HG03442 (cell line): ENCODE measurements at regions not wholly inside any gene's neighbourhood (a gene's known extent, or its start where the extent isn't known, plus 50 kb on each side); places are given as distances from the start of the nearest gene placed in this dataset.

Experiments
- ATAC-seq: cut with Tn5 transposase; IDR thresholded peaks from one replicate; pipeline ENCODE4 v1.9.1; 2021; ENCODE audit warnings: mild to moderate bottlenecking, moderate library complexity; ENCODE audit not compliant: unreplicated experiment

DNA sequence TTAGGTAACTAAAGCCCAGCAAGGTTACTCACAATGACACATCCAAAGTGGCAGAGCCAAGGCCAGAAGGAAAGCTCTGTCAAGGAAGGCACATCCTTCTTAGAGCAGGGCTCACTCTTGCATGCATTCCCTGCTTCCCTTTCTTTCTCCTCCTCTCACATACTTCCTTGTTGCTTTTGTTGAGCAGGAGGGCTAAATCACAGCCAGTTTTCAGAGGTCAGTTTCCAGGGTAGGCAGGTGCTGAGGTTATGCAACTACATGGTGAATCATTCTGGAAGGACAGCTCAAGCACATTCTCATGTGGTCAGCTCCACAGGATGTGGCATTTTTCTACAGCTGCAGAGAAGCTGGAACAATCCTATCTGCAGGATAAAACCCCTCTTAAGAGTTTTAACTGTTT, 275.6 kb downstream of the ZNF621 start:
- ATAC-seq: no peak

DNA sequence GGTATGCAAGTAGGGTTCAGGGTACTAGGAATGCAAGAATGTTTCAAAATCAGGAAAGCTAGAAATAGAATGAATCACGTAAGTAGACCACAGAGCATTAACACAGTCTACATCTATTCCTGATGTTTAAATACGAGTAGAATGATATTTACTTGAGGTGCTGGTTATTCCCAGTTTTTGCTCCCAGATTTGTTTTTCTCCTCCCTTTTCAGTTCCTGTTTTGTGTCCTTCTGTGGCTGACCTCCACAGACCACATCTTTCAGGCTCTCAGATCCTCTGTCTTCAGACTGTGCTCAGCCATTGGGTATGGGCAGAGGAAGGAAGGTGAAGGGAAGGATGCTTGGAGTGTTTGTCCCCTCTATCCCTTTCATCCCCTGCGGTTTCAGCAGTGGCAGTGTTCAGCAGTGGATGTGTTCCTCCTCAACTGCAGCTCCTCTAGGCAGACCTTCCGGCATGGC, 276.6 kb downstream of the ZNF621 start:
- ATAC-seq: no peak

DNA sequence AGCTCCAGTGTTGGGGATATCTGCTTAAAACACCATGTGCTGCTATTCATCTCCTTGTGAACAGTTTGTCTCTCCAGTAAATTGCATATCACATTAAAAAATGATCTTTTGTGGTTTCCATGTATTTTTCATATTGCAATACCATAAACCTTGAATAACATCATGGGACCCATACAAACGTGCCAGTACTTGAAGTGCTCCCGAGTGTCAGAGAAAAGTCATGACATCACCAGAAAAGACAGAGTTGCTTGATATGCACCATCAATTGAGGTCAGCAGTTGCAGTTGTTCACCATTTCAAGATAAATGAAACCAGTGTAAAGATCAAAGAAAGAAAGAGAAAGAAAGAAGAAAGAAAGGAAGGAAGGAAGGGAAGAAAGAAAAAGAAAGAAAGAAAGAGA, 278.6 kb downstream of the ZNF621 start:
- ATAC-seq: no peak

DNA sequence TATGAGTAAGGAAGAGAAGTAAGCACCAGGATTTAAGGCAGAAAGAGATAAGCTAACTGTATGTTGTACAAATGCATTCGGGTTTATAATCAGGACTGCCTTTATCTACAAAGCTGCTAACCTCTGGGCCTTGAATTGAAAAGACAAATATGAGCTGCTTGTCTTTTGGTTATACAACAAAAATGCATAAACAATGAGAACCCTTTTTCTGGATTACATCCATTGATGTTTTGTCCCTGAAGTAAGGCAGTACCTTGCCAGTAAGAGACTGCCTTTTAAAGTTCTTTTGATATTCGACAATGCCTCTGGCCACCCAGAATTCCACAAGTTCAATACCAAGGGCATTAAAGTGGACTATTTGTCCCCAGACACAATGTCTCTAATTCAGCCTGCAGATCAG, 280.7 kb downstream of the ZNF621 start:
- ATAC-seq: no peak

DNA sequence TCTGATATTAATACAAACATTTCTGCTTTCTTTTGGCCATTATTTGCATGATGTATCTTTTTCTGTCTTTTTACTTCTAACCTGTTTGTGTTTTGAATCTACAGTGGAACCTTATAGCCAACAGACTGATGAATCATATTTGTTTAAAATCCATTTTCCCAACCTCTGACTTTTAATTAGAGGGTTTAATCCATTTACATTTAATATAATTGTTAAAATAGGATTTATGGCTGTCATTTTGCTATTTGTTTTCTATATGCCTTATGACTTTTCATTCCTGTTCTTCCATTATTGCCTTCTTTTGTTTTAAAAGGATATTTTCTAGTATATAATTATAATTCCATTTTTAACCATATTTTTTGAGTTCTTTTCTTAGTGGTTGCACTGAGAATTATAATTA, 286.1 kb downstream of the ZNF621 start:
- no peak for ATAC-seq

DNA sequence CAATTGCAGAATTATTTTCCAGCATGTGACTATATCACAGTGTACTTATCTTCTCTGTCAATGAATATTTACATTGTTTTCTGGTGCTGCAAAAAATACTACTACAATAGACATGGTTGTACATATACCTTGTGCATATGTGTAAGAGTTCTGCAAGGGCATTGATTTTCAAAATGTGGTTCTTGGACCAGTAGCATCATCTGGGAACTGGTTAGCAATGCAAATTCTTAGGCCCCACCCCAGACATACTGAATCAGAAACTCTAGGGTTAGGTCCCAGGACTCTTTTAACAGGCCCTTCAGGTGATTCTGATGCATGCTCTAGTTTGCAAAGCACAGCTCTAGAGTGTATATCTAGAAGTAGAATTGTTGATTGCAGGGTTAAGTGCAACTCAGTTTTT, 292.3 kb downstream of the ZNF621 start:
- ATAC-seq: no peak

DNA sequence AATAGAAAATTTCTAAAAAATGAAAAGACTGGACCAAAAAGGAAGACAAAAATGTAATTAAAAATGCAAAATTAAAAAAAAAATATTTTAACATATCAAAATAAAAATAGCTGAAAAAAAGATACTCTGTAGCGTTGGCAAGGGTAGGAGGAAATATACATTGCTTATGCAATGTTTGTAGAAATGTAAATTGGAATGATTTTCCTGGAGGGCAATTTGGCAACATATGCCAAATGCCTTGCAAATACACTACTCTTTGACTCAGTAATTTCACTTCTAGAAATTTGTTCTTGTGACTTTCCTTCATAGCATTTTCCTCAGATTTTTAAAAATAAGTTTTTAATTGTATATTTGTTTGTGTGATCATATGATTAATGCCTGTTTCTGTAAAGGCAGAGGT, 296.6 kb downstream of the ZNF621 start:
- ATAC-seq: no peak

DNA sequence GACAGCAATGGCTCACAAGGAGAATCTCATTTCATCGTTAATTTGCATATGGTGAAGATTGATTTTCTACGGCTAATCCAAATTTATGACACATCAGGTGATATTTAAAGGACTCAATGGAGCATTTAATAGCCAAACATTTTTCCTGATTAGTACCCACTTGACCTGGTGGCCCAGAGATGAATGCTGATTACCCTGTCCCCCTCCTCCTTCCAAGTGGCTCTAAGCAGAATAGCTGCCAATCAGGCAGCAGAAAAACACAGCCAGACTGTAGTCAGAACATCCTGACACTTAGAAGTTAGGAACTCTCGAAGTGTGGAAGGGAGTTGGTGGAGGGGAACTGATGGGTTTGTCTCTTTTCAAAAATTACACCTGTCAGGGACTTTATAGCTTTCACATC, 302.5 kb downstream of the ZNF621 start:
- ATAC-seq: no peak

DNA sequence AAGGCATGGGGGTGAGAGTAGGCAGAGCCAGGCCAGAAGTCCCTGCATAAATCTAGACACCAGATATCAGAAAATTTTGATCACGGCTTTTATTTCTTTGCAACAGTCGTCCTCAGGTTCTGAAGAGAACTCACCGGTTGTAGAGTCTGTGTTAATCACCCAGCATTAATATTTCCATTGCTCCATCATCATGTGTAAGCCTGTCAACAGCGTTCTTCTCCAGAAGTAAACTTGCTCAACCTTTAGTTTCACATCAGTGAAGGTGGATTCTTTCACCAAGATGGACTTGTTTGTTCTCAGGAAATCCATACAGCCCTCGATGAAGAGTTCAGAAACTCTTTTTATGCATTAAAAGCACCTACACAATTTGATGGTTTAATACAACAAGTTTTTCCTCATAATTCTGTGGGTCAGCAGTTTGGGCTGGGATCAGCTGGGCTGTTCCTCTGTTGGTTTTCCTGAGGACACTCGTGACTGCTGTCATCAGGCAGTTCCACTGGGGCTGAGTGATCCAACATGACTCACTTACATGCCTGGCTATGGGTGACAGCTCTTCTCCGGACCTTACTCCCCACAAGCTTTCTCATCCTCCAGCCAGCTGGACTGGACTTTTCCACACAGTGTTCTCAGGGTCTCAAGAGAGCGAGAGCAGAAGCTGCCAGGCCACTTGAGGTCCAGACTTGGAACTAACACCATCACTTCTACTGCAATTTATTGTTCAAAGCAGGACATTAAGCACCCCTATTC, 303.4 kb downstream of the ZNF621 start:
- no peak for ATAC-seq

DNA sequence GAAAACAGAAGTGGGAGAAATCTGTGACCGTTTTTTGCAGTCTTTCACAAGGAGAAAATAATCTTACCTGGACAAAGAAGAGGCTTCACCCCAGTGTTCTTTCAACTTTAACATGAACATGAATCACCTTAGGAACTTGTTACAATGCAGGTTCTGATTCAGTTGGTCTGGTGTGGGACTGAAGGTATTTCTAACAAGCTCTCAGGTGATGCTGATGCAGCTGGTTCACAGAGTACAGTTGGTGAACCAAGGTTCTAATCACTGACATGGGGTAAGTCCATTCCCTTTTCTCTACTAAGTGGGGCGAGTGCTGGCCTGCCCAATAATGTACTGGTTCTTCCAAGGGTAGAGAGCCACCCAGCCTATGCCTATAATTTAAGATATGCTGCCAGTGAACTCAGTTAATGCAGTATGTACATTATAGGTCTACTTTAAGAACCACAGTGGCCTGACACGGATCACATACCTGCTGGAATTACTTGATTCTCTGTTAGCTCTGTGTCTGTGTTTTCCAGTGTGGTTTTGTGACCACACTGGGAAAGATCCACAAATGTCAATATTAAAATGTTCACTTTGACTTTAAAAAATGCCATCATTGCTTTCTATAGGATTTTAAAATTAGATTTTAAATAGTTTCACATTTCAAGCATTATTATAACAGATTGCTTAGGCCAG, 304.1 kb downstream of the ZNF621 start:
- no peak for ATAC-seq

DNA sequence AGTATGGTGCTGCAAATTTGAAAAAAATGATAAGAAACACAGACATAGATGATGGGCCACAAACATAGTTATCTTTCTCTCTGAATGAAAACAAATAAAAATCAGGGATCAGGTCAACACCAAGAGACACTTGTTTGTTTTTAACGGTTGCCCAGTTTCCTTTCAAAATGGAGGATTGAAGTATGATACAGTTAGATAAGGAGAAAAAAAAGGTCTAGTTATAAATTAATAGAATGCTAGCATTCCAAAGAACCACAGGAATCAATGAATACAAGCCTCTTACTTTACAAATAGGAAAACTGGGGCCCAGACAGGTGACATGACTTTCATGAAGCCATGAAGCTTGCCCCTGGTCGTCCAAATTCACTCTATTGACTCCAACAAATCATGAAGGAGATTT, 305.1 kb downstream of the ZNF621 start:
- no peak for ATAC-seq

DNA sequence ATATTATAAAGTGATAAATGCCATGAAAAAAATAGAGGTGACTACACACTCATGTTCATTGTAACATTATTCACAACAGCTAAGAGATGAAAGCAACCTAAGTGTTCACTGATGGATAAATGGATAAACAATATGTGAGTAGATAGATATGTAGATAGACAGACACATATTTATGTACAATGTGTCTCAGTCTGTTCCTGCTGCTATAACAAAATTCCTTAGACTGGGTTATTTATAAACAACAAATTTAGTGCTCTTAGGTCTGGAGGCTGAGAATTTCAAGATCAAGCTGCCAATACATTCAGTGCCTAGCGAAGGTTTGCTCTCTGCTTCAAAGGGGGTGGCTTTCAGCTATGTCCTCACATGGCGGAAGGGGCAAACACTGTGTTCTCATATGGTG, 312.5 kb downstream of the ZNF621 start:
- no peak for ATAC-seq

DNA sequence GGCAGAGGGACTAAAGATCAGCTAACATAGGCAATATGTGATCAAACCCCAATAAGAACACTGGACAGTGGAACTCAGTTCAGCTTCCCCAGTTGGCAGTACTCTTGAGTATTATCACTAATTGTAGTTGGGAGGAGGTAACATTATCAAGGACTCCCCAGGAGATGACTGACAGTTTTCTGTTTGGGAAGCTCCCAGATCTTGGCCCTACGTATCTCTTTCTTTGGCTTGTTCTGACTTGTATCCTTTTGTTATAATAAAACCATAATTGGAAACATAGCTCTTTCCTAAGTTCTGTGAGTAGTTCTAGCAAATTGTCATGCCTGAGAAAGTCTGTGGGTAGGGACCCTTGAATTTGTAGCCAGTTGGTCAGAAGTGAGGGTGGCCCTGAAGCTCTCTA, 316.4 kb downstream of the ZNF621 start:
- ATAC-seq: no peak

DNA sequence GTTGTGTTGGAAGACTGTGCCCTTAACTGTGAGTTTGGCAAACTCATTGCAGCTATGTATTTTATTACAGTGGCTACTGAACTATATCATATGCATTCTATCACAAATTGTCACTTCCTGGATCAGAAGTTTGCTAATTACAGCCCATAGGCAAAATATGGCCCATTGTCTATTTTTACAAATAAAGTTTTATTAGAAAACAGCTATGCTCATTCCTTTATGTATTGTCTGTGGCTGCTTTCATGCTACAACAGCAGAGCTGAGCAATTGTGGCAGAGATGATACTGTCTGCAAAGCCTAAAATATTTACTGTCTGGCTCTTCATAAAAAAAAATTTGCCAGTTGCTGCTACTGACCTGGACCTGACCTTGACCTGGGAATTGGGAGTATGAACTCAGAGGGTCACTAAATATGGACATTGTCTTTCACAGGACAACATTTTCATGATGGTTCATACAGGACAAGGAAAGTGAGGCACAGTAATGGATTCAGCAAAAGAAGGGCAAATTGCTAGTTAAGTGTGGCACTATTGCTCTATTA, 316.9 kb downstream of the ZNF621 start:
- ATAC-seq: no peak

DNA sequence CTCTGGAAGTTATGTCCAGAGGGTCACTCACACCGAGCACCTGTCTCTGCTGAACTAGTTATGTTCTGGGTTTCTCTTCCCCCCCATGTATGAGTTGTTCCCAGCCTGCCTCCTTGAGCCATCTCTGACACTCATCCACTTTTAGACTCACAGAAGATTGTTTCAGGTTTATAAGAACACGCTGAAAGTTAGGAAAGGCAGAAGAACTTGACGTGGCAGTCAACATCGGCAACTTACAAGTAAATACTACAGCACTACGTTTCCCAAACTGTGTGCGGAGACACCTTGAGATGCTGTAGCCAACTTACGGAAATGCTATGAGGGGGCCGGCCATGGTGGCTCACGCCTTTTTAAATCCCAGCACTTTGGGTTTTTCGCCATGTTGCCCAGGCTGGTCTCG, 318.0 kb downstream of the ZNF621 start:
- no peak for ATAC-seq

DNA sequence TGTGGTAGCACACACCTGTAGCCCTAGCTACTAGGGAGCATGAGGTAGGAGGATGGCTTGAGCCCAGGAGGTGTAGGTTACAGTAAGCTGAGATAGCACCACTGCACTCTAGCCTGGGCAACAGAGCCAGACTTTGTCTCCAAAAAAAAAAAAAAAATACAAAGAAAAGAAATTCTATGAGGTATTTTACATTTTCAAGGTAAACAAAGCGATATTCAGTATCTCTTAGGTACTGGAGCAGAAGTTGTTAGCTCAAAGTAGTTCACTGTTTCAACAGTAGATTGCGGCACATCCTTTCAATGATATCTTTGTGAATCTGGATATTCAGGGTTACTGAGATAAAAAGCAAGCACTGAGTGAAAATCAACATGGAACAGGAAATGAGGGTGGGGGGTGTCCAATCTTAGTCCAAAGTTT, 318.5 kb downstream of the ZNF621 start:
- no peak for ATAC-seq

DNA sequence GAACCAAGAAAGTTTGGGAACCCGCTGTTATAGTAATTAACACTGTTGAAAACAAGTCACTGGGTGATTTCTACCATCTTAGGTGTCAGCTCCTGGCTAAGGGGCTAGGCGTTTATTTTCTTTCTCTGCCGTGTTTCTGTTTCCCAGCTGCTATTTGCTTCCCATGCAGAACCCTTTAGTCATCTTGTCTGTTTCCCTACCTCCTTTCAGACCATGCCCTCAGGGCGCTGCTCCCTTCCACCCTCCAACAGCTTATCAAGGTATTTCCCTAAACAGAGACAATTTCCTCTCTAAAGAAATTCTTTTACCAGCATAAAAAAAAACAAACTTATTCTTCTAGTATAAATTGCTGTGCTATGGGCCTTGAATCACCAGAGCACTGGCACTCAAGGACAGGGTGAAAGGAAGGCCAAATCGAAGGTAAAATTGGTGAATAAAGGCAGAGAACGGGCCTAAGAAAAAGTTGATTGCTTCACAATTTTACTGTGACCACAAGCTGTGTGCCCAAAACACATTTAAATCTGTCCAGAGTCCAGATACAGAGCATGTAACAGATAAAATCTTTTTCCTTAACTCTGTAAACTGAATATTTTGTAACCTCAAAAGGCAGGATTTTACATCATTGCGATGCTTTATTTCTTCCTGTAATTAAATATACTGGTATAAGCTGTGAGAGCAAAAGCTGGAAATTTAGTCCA, 319.2 kb downstream of the ZNF621 start:
- ATAC-seq: no peak

DNA sequence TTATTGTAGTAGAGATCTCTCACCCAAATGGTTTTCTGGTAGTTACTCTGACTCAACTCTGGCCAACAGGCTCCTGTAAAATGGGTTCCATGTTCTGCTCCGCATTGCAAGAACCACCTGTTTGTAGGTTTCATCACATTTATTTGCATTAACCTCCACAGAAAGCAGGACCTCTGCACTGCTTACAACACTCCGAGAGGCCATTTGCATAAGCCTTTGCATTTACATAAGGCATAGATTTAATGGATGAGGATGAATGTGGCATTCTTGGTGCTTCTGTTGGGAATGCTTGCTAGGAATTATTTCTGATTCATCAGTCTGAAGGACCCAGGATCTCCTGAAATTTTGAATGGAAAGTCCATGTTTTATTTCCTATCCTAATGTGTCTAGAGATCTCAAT, 320.1 kb downstream of the ZNF621 start:
- ATAC-seq: no peak

DNA sequence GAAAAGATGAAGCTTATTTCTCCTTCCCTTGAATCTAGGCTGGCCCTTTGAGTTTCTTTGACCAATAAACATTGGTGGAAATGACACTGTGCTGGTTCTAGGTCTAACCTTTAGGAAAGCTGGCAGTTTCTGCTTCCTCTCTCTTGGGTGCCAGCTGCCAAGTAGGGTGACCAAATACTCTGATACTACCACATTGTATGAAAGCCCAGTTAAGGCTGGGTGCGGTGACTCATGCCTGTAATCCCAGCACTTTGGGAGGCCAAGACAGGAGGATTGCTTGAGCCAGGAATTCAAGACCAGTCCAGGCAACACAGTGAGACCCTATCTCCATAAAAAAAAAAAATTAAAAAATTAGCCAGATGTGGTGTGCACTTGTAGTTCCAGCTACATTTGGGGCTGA, 320.7 kb downstream of the ZNF621 start:
- no peak for ATAC-seq

DNA sequence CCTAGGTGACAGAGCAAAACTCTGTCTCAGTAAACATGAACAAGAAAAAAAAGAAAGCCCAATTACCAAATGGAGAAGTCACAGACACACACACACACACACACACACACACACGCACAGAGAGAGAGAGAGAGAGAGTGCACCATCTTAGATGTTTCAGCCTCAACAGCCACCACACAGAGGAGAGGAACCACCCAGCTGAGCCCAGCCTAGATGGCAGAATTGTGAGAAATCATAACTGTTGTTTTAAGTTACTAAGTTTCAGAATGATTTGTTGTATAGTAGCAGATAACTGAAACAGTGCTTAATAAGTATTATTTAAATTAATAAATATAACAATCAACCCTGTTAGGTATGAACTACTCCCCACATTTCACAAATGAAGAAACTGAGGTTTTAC, 321.2 kb downstream of the ZNF621 start:
- no peak for ATAC-seq

DNA sequence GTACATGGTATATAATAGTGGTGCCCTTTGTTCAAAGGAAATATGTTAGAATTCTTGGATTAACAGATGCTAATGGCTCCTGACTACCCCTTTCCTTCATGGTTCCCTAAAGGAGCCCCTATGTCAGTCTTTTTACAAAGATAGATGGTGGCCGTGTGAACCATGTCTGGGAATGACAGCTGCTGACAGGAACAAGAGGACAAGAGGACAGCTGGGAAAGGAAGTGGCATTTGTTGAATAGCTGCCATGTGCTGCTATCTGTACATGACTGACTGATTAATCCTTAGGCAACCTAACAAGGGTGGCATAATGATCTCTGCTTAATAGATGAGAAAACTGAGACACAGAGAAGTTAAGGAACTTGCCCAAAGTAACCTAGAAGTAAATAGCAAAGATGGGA, 321.7 kb downstream of the ZNF621 start:
- no peak for ATAC-seq

DNA sequence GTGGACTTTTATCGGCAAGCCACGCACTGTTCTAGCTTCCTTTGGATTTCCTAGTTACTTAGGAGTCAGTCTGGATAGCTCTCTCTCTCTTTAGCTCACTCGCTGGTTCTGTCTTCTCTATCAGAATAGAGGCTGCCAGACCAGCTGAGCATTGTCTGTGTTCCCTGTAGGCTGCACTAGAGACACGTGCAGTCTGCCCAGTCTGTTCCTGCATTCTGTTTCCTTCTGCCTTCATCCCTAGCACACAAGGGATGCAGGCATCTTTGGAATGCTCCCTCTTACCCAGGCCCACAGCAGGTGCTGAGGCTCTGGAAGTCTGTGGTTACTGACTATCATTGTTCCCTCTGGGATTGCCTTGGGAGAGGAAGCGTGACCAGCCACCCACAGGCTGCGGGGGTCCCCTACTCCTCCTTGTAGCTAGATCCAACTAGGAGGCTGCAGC, 322.8 kb downstream of the ZNF621 start:
- ATAC-seq: no peak
